Transverse colon (tissue), 4 donors: ENCODE measurements at regions not wholly inside any gene's neighbourhood (a gene's known extent, or its start where the extent isn't known, plus 50 kb on each side); places are given as distances from the start of the nearest gene placed in this dataset.

Experiments
- CTCF ChIP-seq, 5 experiments: fragments of 200-600 bp in 3 of 5; fragments of 450-650 bp in 2 of 5; sonication (generic) in 3 of 5; IDR thresholded peaks; 1 replicate in 2 of 5; 2 replicates in 3 of 5; pipeline ENCODE4 v1.5.1; 2016 to 2017; ENCODE audit warnings: antibody characterized with exemption in 5 of 5, inconsistent platforms in 3 of 5, mild to moderate bottlenecking in 2 of 5, moderate library complexity in 1 of 5
- EP300 ChIP-seq: sonication (generic); formaldehyde crosslinking; IDR thresholded peaks from one replicate; pipeline ENCODE4 v1.6.1; 2017; ENCODE audit warnings: antibody characterized with exemption, low read depth
- POLR2A ChIP-seq: fragments of 450-650 bp; IDR thresholded peaks from one replicate; pipeline ENCODE4 v1.6.1; 2016; ENCODE audit warnings: antibody characterized with exemption, mild to moderate bottlenecking, moderate library complexity
- POLR2AphosphoS5 ChIP-seq, 3 donors: sonication (generic); formaldehyde crosslinking; IDR thresholded peaks; one replicate each; pipeline ENCODE4 v1.6.1; 2016; ENCODE audit warnings: antibody characterized with exemption in 3 of 3

GRCh38 chr2:83908750-83909149 is 550.3 kb downstream of the SUCLG1 start:
- TF ChIP-seq CTCF (IDR thresholded peaks at IDR 0.05) (no peak), POLR2AphosphoS5 (IDR thresholded peaks at IDR 0.05) (no peak), POLR2A (no peak), EP300 (no peak)
